Heart left ventricle (tissue), 13 donors: ENCODE measurements at regions not wholly inside any gene's neighbourhood (a gene's known extent, or its start where the extent isn't known, plus 50 kb on each side); places are given as distances from the start of the nearest gene placed in this dataset.

Experiments
- POLR2A ChIP-seq, 2 donors: fragments of 450-650 bp; IDR thresholded peaks; one replicate each; pipeline ENCODE4 v1.6.1; 2017; ENCODE audit warnings: antibody characterized with exemption in 2 of 2, mild to moderate bottlenecking in 2 of 2, moderate library complexity in 2 of 2
- TF ChIP-seq, protein P1 (sequence below), 12 donors: fragments of 200-600 bp; sonication (generic) in 4 of 12; IDR thresholded peaks; one replicate each; pipeline versions ENCODE4 v1.5.0 to v1.8.0; 2018 to 2022; ENCODE audit warnings: antibody characterized with exemption in 12 of 12, mild to moderate bottlenecking in 5 of 12
- donor health status: ischemic (EF 13 %, LVEDD 7.1; RV severe dilation, severe dysfunction).
- donor health status: DM: no; HTN: yes; CAD: no.
- donor health status: DM: no; HTN: no; CAD: no.
- donor health status: ischemic (EF 25% LVEDD 6.9; RV normal size, moderate dysfunction).
- donor health status: ischemic (EF 25% LVEDD 5.7; RV mildly dilated, moderate dysfunction).
- donor health status: ischemic (EF 35%, LVEDD 5.7; RV mildly dilated, moderate dysfunction).
- donor health status: nonischemic (EF 11% LVEDD 7.7; RV severe dilation, severe dysfunction).
- donor health status: DM: yes; HTN: yes; CAD: no.
- donor health status: PGD.
- donor health status: ischemic (EF 29% LVEDD 5.4; RV normal size, mild dysfunction).
- donor health status: nonischemic (EF 23%, LVEDD 6.1; RV moderate dilation, normal function).

DNA sequence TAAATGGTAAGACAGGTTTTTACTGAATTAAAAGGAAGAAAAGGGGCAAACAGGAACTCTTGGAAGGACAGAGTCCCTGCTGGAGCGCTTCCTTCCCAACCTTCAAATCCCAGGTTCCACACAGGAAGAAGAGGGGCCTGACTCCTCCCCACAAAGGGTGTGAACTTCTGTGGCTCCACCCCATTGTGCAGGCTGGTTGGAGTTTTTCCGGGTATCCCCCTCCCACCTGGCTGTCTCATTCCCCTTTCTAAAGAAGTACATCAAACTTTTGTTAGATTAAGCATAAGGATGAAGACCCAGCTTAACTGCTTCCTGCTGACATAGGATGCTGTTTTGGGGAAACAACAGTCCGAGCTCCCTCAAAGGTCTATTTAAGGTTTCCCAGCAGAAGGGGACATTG is 187.7 kb downstream of the FCRL5 start:
- TF ChIP-seq, protein P1, sequence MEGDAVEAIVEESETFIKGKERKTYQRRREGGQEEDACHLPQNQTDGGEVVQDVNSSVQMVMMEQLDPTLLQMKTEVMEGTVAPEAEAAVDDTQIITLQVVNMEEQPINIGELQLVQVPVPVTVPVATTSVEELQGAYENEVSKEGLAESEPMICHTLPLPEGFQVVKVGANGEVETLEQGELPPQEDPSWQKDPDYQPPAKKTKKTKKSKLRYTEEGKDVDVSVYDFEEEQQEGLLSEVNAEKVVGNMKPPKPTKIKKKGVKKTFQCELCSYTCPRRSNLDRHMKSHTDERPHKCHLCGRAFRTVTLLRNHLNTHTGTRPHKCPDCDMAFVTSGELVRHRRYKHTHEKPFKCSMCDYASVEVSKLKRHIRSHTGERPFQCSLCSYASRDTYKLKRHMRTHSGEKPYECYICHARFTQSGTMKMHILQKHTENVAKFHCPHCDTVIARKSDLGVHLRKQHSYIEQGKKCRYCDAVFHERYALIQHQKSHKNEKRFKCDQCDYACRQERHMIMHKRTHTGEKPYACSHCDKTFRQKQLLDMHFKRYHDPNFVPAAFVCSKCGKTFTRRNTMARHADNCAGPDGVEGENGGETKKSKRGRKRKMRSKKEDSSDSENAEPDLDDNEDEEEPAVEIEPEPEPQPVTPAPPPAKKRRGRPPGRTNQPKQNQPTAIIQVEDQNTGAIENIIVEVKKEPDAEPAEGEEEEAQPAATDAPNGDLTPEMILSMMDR (IDR thresholded peaks at IDR 0.05) = no peak
- no peak for TF ChIP-seq POLR2A (IDR thresholded peaks at IDR 0.05)
